GM12878 (cell line): ENCODE measurements at regions not wholly inside any gene's neighbourhood (a gene's known extent, or its start where the extent isn't known, plus 50 kb on each side); places are given as distances from the start of the nearest gene placed in this dataset.

Experiments used
- ATAC-seq: fragments of 200-7000 bp; cut with Tn5 transposase; 3 replicates; pipeline ENCODE4 v1.9.1; 2020; ENCODE audit warnings: mild to moderate bottlenecking, moderate library complexity
- BruUV-seq: library from RNA; stranded (reverse); fragments of 400-500 nt; replicated peaks from 2 replicates; lab custom pipeline; 2021; lab: Mats Ljungman, UMichigan
- CTCF ChIA-PET: fragments of 300-600 bp; sonication (Branson Sonifier 250); formaldehyde crosslinking; extraction: SDS; loops from one replicate; lab custom pipeline; 2021; ENCODE audit warnings: inconsistent platforms; lab: Yijun Ruan, JAX
- POLR2A ChIA-PET: fragments of 350-600 bp; formaldehyde crosslinking; extraction: SDS; loops from one replicate; lab custom pipeline; 2021; ENCODE audit warnings: inconsistent platforms; lab: Charles Lee
- RAD21 ChIA-PET: fragments of 300-600 bp; sonication (Branson Sonifier 250); formaldehyde crosslinking; loops from one replicate; lab custom pipeline; 2023; ENCODE audit warnings: antibody characterized with exemption; ENCODE audit not compliant: unreplicated experiment; lab: Charles Lee
- SMC1A ChIA-PET: fragments of 300-600 bp; sonication (Branson Sonifier 250); formaldehyde crosslinking; loops from one replicate; lab custom pipeline; 2023; ENCODE audit not compliant: unreplicated experiment, uncharacterized antibody; lab: Charles Lee
- DNase-seq: peaks from one replicate; pipeline ENCODE4 v3.0.0-alpha.2; 2011; ENCODE audit warnings: low read depth, low spot score
- FAIRE-seq: peaks from 3 replicates; lab custom pipeline; 2011; peaks lifted over from hg19 to GRCh38; lab: Jason Lieb, UNC
- H2AFZ ChIP-seq: 2 replicates; pipeline ENCODE4 v1.6.0; 2011; ENCODE audit warnings: low read depth, low read length, control low read depth; ENCODE audit not compliant: control insufficient read depth
- H3K27ac ChIP-seq: 2 replicates; pipeline ENCODE4 v1.5.1; 2011; ENCODE audit warnings: control low read depth; ENCODE audit not compliant: control insufficient read depth, insufficient read depth
- H3K27me3 ChIP-seq, 2 experiments: replicated peaks in 1 of 2; 2 replicates each; pipeline versions ENCODE4 v1.6.0 to v1.6.1; 2011; ENCODE audit warnings: low read length in 1 of 2; ENCODE audit not compliant: control insufficient read depth in 2 of 2, insufficient read depth in 2 of 2
- H3K36me3 ChIP-seq, 2 experiments: 2 replicates each; pipeline ENCODE4 v1.5.1; 2011; ENCODE audit warnings: low read length in 1 of 2; ENCODE audit not compliant: control insufficient read depth in 2 of 2, insufficient read depth in 2 of 2
- H3K4me1 ChIP-seq: 2 replicates; pipeline ENCODE4 v1.6.1; 2011; ENCODE audit warnings: mild to moderate bottlenecking, low read length, moderate library complexity, mixed read lengths; ENCODE audit not compliant: control insufficient read depth, insufficient read depth
- H3K4me2 ChIP-seq: 2 replicates; pipeline ENCODE4 v1.6.0; 2011; ENCODE audit warnings: control low read depth; ENCODE audit not compliant: control insufficient read depth, insufficient read depth
- H3K4me3 ChIP-seq: fragments of 200-600 bp; sonication (generic); 2 replicates; pipeline ENCODE4 v1.5.1; 2016
- H3K79me2 ChIP-seq: 2 replicates; pipeline ENCODE4 v1.6.0; 2011; ENCODE audit warnings: low read length; ENCODE audit not compliant: control insufficient read depth, insufficient read depth
- H3K9ac ChIP-seq: 2 replicates; pipeline ENCODE4 v1.8.0; 2011; ENCODE audit warnings: low read length, control low read depth, mixed read lengths; ENCODE audit not compliant: control insufficient read depth, insufficient read depth
- H3K9me3 ChIP-seq: replicated peaks from 3 replicates; pipeline ENCODE4 v1.5.1; 2011; ENCODE audit warnings: mild to moderate bottlenecking, low read length; ENCODE audit not compliant: control insufficient read depth, insufficient read depth
- H4K20me1 ChIP-seq: 2 replicates; pipeline ENCODE4 v1.6.0; 2011; ENCODE audit not compliant: control insufficient read depth, insufficient read depth
- BHLHE40 ChIP-seq, 2 experiments: fragments of 450-650 bp in 1 of 2; IDR thresholded peaks; 2 replicates each; pipeline ENCODE4 v1.6.1; 2011 to 2017; ENCODE audit warnings: low read depth in 2 of 2, borderline replicate concordance in 1 of 2, improper control_type of control experiment in 1 of 2, low read length in 1 of 2, mild to moderate bottlenecking in 1 of 2
- CEBPB ChIP-seq, 2 experiments: fragments of 150-350 bp in 1 of 2; IDR thresholded peaks; 2 replicates each; pipeline ENCODE4 v1.6.1; 2012 to 2014; ENCODE audit warnings: low read depth in 2 of 2, low read length in 2 of 2, borderline replicate concordance in 1 of 2, inconsistent platforms in 1 of 2
- E2F8 ChIP-seq: fragments of 450-650 bp; IDR thresholded peaks from 2 replicates; pipeline ENCODE4 v1.6.1; 2018; ENCODE audit warnings: mild to moderate bottlenecking, low read depth, moderate library complexity; ENCODE audit not compliant: partially characterized antibody
- IKZF1 ChIP-seq: fragments of 450-650 bp; conservative IDR thresholded peaks from 2 replicates; pipeline ENCODE4 v1.6.1; 2017; ENCODE audit warnings: antibody characterized with exemption, mild to moderate bottlenecking
- IRF5 ChIP-seq: fragments of 450-650 bp; IDR thresholded peaks from 2 replicates; pipeline ENCODE4 v1.6.1; 2017; ENCODE audit warnings: borderline replicate concordance
- RAD51 ChIP-seq: fragments of 450-650 bp; IDR thresholded peaks from 2 replicates; pipeline ENCODE4 v1.6.1; 2016; ENCODE audit warnings: moderate library complexity, mild to moderate bottlenecking, inconsistent platforms
- SKIL ChIP-seq: fragments of 450-650 bp; IDR thresholded peaks from 2 replicates; pipeline ENCODE4 v1.6.1; 2017; ENCODE audit warnings: mild to moderate bottlenecking, low read depth, inconsistent platforms; ENCODE audit not compliant: poor library complexity, severe bottlenecking
- SMAD5 ChIP-seq: IDR thresholded peaks from 2 replicates; pipeline ENCODE4 v1.6.1; 2016; ENCODE audit warnings: antibody characterized with exemption, low read depth
- USF1 ChIP-seq: IDR thresholded peaks from 2 replicates; pipeline ENCODE4 v1.6.1; 2011; ENCODE audit warnings: borderline replicate concordance, low read depth, mild to moderate bottlenecking, moderate library complexity, mixed read lengths, low read length; ENCODE audit not compliant: insufficient read depth; ENCODE audit errors: extremely low read length
- ZBED1 ChIP-seq: IDR thresholded peaks from 2 replicates; pipeline ENCODE4 v1.6.1; 2016; ENCODE audit warnings: borderline replicate concordance
- ZBTB11 ChIP-seq: fragments of 450-650 bp; formaldehyde crosslinking; IDR thresholded peaks from 2 replicates; pipeline ENCODE4 v1.5.0; 2022; ENCODE audit warnings: mild to moderate bottlenecking, missing genetic modification characterization
- WGBS: methylation state at CpG from one replicate; pipeline ENCODE4 v1.1.6; 2016; ENCODE audit warnings: low lambda C conversion rate; ENCODE audit not compliant: insufficient replicate concordance, insufficient coverage; ENCODE audit errors: missing lambda C conversion rate; 5-methylcytosine and 5-hydroxymethylcytosine counted together
- in situ Hi-C: fragments of 300-500 bp; cut with MboI; formaldehyde crosslinking; loops from 9 replicates; pipeline ENCODE4 v1.14.3; 2018; ENCODE audit warnings: mixed read lengths
- intact Hi-C: fragments of 100-400 bp; cut with micrococcal nuclease; formaldehyde crosslinking; loops from one replicate; pipeline ENCODE4 v1.14.2; 2022; ENCODE audit not compliant: unreplicated experiment

GRCh38 chr18:2053490-2054089 is 517.7 kb downstream of the METTL4 start:
- SMC1A ChIA-PET: no interaction called here
- no peak for TF ChIP-seq ZBED1
- TF ChIP-seq RAD51: no peak
- TF ChIP-seq ZBTB11 (CRISPR knock-in tag): no peak
- TF ChIP-seq CEBPB (IDR thresholded peaks at IDR 0.05; ENCODE audit: borderline replicate concordance in 1 of 2, low read depth in 2 of 2, low read length in 2 of 2): no peak
- TF ChIP-seq BHLHE40 (IDR thresholded peaks at IDR 0.05; ENCODE audit: borderline replicate concordance in 1 of 2, low read depth in 2 of 2, low read length in 1 of 2): no peak
- no peak for TF ChIP-seq SKIL
- TF ChIP-seq E2F8: no peak
- TF ChIP-seq IKZF1: no peak
- no peak for TF ChIP-seq IRF5
- TF ChIP-seq SMAD5: no peak
- TF ChIP-seq USF1: no peak

More at GRCh38 chr18:2053490-2054089, 517.7 kb downstream of the METTL4 start:
- no peak for ATAC-seq
- POLR2A ChIA-PET: no interaction called here
- BruUV-seq: no TSS peak
- in situ Hi-C loops: no loop called here
- Histone ChIP-seq H3K27ac (no peak overlapping the region), H3K36me3 (no peaks in the 10 kb centered on the region), H3K27me3 (no peaks in the 10 kb centered on the region; a peak in 1 of 4 replicates), H3K79me2 (no peaks in the 10 kb centered on the region), H3K4me1 (no peaks in the 10 kb centered on the region), H2AFZ (no peak overlapping the region), H3K4me3 (no peak overlapping the region), H3K9ac (no peak overlapping the region), H3K9me3 (no peaks in the 10 kb centered on the region), H4K20me1 (no peaks in the 10 kb centered on the region), H3K4me2 (no peak overlapping the region)
- DNase-seq: no peak
- RAD21 ChIA-PET: no interaction called here
- CTCF ChIA-PET: no interaction called here
- intact Hi-C loops: no loop called here
- FAIRE-seq: no peak
- WGBS: 26% methylated on average over 3 of the region's 3 CpGs
